ENCODE measurements at regions not wholly inside any gene's neighbourhood (a gene's known extent, or its start where the extent isn't known, plus 50 kb on each side); places are given as distances from the start of the nearest gene placed in this dataset.
A peak's percentile ranks its signal among the peaks of the same experiment; 100 is the strongest.
"Not testable (repeated sequence)": the region's sequence is repeated elsewhere in the genome, so short reads cannot be mapped to it uniquely, and the experiment has no call there.

GRCh38 chr2:111496176-111496575 lies 375.5 kb downstream of the BCL2L11 start:
- H3K56ac ChIP-seq (ENCODE audit: extremely low read depth, insufficient read depth, low read length), result peak overlapping the region; percentile 32; the same call in 1 of the 2 replicates
- in situ Hi-C loops (cut with MboI; ENCODE audit: low sequenced_read_pairs), result loop anchor here (25.0 kb wide), 1 partner anchor 166 kb away; no protein-coding TSS in a partner anchor
- H3K27ac ChIP-seq (ENCODE audit: insufficient read depth, low read length), result peak overlapping the region; percentile 100
- H3K27me3 ChIP-seq (ENCODE audit: control insufficient read depth, insufficient read depth, low read length); H3K79me1 ChIP-seq (ENCODE audit: low read depth in 1 of 2, low read length in 2 of 2); CTCF ChIA-PET; H3K4me2 ChIP-seq (ENCODE audit: low read depth, low read length); H2AFZ ChIP-seq (replicated peaks; ENCODE audit: low read length, poor library complexity); H4K20me1 ChIP-seq (ENCODE audit: insufficient read depth, low read length); H3K23ac ChIP-seq (ENCODE audit: low read depth, low read length); H2BK15ac ChIP-seq (ENCODE audit: low read depth, low read length); H3K9me1 ChIP-seq (ENCODE audit: insufficient read depth, low read length); H2AK9ac ChIP-seq (replicated peaks; ENCODE audit: low read depth, low read length, poor library complexity); dilution Hi-C loops (cut with HindIII; ENCODE audit: low sequenced_read_pairs, unreplicated experiment); H2AK5ac ChIP-seq (ENCODE audit: low read depth, low read length); POLR2A ChIA-PET (ENCODE audit: unreplicated experiment); H3K9ac ChIP-seq (ENCODE audit: low read depth, low read length); H3K14ac ChIP-seq (replicated peaks; ENCODE audit: low read depth, low read length); H3K36me3 ChIP-seq (ENCODE audit: control insufficient read depth, insufficient read depth, low read length); ATAC-seq (ENCODE audit: low read depth); H4K91ac ChIP-seq (ENCODE audit: insufficient read depth, low read depth, low read length); BruUV-seq (replicated peaks); H3K4me3 ChIP-seq (ENCODE audit: insufficient read depth, low read depth, low read length); H3K9me3 ChIP-seq (ENCODE audit: control insufficient read depth, insufficient read depth, low read length): not testable (repeated sequence)
- H3K4ac ChIP-seq (ENCODE audit: low read depth, low read length), result peak overlapping the region; percentile 65; the same call in 1 of the 2 replicates
- H4K8ac ChIP-seq (ENCODE audit: low read depth in 2 of 2, low read length in 2 of 2), result peak overlapping the region; percentile 29 to 96; a peak in 2 of 4 replicates
- peak overlapping the region; percentile 94 for H2BK5ac ChIP-seq (ENCODE audit: low read depth, low read length, poor library complexity, severe bottlenecking)
- peak; percentile 58; the same call in 1 of the 2 replicates for TF ChIP-seq CEBPB (IDR thresholded peaks at IDR 0.05; ENCODE audit: low read depth, low read length)
- H3K18ac ChIP-seq (ENCODE audit: low read depth, low read length), result peak overlapping the region; percentile 98; the same call in 1 of the 2 replicates
- H4K5ac ChIP-seq (ENCODE audit: low read depth, low read length), result peak overlapping the region; percentile 99; the same call in 1 of the 2 replicates
- no CpG with 5 or more reads among the region's 2 CpGs for WGBS, 2 experiments (ENCODE audit: extremely low coverage in 2 of 2, insufficient read length in 1 of 2)
- intact Hi-C loops (cut with micrococcal nuclease), result loop anchor here (10.0 kb wide), 1 partner anchor 169 kb away; no protein-coding TSS in a partner anchor
- H2BK120ac ChIP-seq (ENCODE audit: low read depth, low read length), result peak overlapping the region; percentile 94
- H3K4me1 ChIP-seq (ENCODE audit: control insufficient read depth, insufficient read depth, low read length), result peaks cover 15% of the 10 kb centered on the region
- DNase-seq, result peak; percentile 12
- H2BK20ac ChIP-seq (ENCODE audit: low read depth, low read length), result peak overlapping the region; percentile 96; the same call in 1 of the 2 replicates

- H3K23ac ChIP-seq (ENCODE audit: low read depth, low read length), result peak overlapping the region; percentile 79
- H3K14ac ChIP-seq (replicated peaks; ENCODE audit: low read depth, low read length); DNase-seq; H2AK9ac ChIP-seq (replicated peaks; ENCODE audit: low read depth, low read length, poor library complexity); H3K27me3 ChIP-seq (ENCODE audit: control insufficient read depth, insufficient read depth, low read length); H3K9me1 ChIP-seq (ENCODE audit: insufficient read depth, low read length); H3K4me3 ChIP-seq (ENCODE audit: insufficient read depth, low read depth, low read length); H3K36me3 ChIP-seq (ENCODE audit: control insufficient read depth, insufficient read depth, low read length); H4K20me1 ChIP-seq (ENCODE audit: insufficient read depth, low read length); CTCF ChIA-PET; ATAC-seq (ENCODE audit: low read depth); dilution Hi-C loops (cut with HindIII; ENCODE audit: low sequenced_read_pairs, unreplicated experiment); POLR2A ChIA-PET (ENCODE audit: unreplicated experiment); H3K4me2 ChIP-seq (ENCODE audit: low read depth, low read length); H3K9me3 ChIP-seq (ENCODE audit: control insufficient read depth, insufficient read depth, low read length); H3K79me1 ChIP-seq (ENCODE audit: low read depth in 1 of 2, low read length in 2 of 2); H3K9ac ChIP-seq (ENCODE audit: low read depth, low read length); H2BK15ac ChIP-seq (ENCODE audit: low read depth, low read length); H3K56ac ChIP-seq (ENCODE audit: extremely low read depth, insufficient read depth, low read length); BruUV-seq (replicated peaks); H2AFZ ChIP-seq (replicated peaks; ENCODE audit: low read length, poor library complexity): not testable (repeated sequence)
- H4K5ac ChIP-seq (ENCODE audit: low read depth, low read length), result peak overlapping the region; percentile 84
- H3K4me1 ChIP-seq (ENCODE audit: control insufficient read depth, insufficient read depth, low read length), result peaks cover 14% of the 10 kb centered on the region
- intact Hi-C loops (cut with micrococcal nuclease), result loop anchor here (10.0 kb wide), 1 partner anchor 168 kb away; no protein-coding TSS in a partner anchor
- peak overlapping the region; percentile 86 for H3K18ac ChIP-seq (ENCODE audit: low read depth, low read length)
- H2BK20ac ChIP-seq (ENCODE audit: low read depth, low read length), result 0 out of 2 replicates have a peak overlapping the region, but pooled peaks have one; percentile 8
- H2BK120ac ChIP-seq (ENCODE audit: low read depth, low read length), result peak overlapping the region; percentile 81
- 0 out of 4 replicates have a peak overlapping the region, but pooled peaks of 1 of the 2 experiments have one; percentile 35 for H4K8ac ChIP-seq (ENCODE audit: low read depth in 2 of 2, low read length in 2 of 2)
- peak overlapping the region; percentile 62; the same call in 1 of the 2 replicates for H4K91ac ChIP-seq (ENCODE audit: insufficient read depth, low read depth, low read length)
- H2BK5ac ChIP-seq (ENCODE audit: low read depth, low read length, poor library complexity, severe bottlenecking), result peak overlapping the region; percentile 70
- peak overlapping the region; percentile 79 for H3K4ac ChIP-seq (ENCODE audit: low read depth, low read length)
- in situ Hi-C loops (cut with MboI; ENCODE audit: low sequenced_read_pairs), result loop anchor here (25.0 kb wide), 1 partner anchor 165 kb away; no protein-coding TSS in a partner anchor
- peak overlapping the region; percentile 87; the same call in 1 of the 2 replicates for H3K27ac ChIP-seq (ENCODE audit: insufficient read depth, low read length)
- 0 out of 2 replicates have a peak overlapping the region, but pooled peaks have one; percentile 58 for H2AK5ac ChIP-seq (ENCODE audit: low read depth, low read length)
- WGBS, 2 experiments (ENCODE audit: extremely low coverage in 2 of 2, insufficient read length in 1 of 2), result no CpG with 5 or more reads among the region's 5 CpGs
These were observed 376.1 kb downstream of the BCL2L11 start for GRCh38 chr2:111496860-111497259.
